ENCODE measurements at regions not wholly inside any gene's neighbourhood (a gene's known extent, or its start where the extent isn't known, plus 50 kb on each side); places are given as distances from the start of the nearest gene placed in this dataset.
"Not testable (repeated sequence)": the region's sequence is repeated elsewhere in the genome, so short reads cannot be mapped to it uniquely, and the experiment has no call there.

DNA sequence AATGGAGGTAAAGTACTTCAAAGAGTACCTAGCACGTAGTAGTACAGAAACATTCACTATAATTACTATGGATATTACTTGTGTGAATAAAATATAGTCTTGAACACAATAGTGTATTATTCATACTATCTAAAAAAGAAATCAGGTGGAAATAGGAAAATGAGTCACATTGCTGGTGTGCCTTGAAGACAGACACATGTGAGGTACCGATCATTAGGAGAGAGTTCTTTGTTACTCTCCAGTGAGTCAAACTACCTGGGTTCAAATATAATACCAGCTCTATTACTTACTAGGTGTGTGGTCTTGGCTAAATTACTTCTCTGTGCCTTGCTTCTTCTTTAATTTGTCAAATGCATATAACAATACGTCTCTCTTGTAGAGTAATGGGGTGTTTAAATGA is 50.8 kb upstream of the BEND6 start:
- DNase-seq = no peak

DNA sequence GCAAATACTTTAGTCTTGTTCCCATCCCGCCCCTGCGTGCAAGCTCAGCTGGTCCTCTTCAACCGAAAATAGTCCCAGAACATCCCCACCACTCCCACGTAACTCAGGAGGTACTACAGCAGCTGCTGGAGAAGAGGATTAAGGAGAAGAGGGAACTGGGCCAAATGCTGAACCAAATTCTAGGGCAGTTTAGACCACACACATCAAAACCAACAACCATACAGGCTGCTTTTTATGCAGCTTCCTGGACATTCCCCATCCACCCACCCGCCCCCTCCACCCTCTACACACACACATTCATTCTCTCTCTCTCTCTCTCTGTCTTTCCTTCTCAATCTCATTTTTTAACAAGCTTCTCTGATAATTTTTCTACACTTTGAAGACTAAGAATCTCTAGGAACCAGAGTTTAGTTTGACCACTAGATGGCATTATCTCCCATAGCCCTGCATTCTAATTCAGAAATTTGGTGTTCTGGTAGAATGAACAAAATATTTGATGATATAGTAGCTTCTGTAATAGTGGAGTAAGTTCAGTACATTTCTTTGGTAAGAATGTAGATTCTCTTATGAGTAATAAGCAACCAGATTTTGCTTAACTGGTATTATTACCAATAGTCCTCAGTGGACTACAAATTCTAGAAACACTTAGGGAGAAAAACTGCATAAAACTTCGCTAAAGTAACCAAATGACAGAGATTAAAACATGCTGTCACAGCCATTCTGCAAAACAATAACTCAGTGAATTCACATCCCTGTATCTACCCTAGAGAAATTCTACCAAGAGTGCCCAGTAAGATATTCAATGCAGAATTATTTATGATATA is 52.1 kb upstream of the BEND6 start:
- peak; percentile 56 for DNase-seq

DNA sequence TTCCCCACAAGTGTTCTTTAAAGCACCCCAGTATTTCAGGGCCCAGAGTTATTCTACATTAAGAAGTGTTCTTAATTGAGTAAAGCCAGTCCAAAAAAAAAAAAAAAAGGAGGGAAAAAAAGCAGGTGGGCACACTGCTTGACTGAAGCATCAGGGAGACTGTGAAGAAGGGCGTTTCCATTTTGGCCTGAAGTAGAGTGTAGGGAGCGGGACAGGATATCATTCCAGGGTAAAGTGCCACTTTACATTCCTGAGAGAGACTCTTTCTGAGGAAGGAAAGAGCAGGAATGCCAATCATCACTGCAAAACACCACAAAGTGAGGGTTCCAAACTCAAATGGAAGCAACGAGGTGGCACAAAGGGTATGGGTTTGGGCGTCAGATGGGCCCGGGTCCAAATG is 54.1 kb upstream of the BEND6 start:
- no peak for DNase-seq

DNA sequence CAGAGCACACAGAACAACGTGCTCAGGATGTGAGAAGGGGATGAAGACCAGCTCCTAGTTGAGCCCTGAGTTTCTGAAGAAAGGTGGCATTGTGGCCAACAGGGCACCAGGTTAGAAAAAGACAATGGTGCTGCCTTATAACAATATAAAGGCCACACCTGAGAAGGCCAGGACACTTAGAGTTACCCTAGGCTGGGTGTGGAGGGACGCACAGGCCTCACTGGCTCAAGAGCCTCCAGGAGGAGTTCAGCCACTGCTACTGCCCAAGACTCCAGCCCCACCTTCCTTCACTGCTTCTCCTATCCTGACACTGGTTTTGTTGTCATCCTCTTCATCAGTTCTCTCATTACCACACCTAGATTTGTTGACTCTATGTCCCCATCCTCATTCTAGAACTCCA is 55.2 kb upstream of the BEND6 start:
- DNase-seq = no peak

DNA sequence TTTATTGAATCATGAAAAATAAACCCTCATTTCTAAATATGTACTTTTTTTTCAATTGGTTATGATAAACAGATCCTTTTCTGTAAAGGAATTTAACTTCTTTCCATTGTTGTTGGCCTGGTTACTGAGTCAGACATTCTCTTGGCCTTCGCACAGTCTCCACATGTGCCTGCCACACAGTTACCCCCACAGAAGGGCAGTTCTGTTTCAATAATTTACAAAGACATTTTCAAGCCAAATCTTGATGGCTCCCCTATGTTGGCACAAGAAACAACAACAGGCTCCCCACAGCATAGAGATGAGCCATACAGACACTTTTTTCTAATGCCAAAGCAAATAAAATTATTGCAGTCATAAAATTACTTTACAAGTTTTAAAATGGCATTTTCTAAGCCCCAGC is 55.6 kb upstream of the BEND6 start:
- peak; percentile 20 for DNase-seq

DNA sequence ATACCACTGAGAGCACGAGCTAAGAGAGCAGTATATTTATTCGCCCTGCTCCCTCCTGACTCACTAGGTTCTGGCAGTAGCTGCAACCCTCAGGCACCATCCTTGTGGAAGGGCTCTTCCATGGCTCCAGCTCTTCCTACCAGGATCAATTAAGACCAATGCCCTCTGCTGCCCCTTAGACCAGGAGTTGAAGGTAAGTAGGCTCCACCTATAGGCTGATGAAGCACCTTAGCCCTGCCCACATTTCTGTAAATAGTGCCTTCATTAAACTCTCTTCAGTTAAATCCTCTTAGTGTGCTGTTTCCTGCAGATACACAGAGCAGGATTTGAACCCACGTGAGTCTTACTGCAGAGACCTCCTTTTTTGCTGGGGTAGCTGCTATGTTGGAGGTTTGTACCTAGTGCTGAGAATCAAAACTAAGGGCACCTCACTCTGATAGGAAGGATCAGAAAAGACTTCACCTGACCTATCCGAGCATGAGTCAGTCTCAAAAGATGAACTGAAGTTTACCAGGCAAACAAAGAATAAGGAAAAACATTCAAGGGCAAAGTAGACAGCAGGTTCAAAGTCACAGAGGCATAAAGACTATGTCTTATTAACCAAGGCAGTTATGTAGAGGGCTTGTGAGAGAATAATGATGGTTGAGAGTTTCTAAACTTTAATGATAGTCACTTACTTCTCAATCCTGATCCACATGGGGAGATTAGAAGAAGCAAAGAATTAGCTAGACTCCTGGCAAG is 56.9 kb upstream of the BEND6 start:
- DNase-seq = no peak

DNA sequence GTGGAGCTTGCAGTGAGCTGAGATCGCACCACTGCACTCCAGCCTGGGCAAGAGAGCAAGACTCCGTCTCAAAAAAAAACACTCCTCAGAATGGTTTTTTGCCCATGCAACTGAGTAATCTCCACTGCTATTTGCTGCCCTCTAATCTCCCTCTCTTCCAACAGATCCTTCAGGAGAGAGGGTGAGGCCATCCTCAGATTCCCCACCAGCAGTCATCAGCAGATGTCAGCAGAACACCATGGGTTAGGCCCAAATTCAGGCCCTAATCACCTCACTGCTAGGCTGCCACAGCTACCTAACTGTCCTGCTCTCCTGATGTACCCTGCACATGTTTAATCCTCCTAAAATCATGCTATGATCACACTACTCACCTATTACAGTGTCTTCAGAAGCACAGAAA is 63.2 kb upstream of the BEND6 start:
- no peak for DNase-seq

DNA sequence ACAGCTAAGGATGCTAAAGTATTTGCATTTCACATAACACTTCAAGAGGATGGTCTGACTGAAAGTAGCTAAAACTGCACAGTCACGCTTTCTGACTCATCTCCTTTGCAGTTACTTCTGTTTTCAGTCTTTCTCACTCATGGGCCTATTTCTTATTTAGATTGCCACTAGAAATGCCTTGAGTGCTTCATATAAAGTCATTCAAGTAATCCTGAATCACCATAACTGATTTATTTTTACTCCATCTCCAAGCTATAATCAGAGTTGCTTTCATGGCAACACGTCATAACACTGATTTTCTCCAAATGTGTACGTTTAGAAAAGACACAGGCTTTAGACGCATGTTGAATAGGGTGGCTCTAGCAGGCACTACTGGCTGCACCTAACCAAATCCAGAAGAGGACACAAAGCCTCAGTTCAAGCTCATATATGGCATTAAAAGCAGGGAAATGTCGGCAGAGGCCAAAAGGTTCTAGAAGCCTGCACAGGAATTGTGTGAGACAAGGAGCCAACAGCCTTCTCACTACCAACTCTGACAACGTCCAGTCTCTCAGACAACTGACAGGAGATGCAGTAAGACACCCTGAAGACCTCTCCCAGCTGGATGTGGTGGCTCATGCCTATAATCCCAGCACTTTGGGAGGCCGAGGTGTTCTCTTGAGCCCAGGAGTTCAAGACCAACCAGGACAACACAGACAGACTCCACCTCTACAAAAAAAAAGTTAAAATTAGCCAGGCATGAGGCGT is 64.1 kb upstream of the BEND6 start:
- peak; percentile 62 for DNase-seq

DNA sequence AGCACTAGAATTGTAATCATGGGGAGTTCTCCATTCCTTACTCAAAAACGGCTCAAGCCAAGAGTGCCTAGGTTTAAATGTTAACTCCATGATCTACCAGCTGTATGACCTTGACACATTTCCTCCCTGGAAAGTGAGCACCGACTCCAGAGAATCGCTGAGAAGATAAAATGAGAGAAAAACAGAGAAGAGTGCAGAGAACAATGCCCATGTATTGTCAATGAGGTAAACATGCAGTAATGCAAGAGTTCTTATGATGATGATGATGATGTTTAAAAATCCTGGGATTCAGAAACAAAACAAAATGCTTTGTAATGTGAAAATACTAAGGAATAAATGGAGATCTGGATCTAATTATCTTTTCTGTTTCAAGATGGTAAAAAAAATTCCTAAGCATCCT is 64.8 kb upstream of the BEND6 start:
- DNase-seq = no peak

DNA sequence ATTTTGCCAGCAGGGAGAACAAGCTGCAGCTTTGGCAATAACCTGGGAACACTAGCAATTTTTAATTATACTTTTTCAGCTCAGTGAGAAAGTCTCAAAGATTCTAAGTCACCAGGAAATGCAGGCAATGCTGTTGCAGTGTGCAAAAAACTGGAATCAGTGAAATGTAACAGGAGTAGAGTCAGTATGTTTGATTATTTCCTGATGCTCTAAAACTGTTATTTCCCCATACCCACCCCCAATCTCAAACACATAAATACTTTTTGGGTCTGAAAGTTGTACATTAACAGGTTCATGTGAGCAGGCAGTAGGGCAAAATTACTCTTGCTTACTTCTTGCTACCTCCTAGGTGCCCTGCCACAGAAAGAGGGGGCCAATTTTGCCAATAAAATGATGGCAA is 65.4 kb upstream of the BEND6 start:
- no peak for DNase-seq

DNA sequence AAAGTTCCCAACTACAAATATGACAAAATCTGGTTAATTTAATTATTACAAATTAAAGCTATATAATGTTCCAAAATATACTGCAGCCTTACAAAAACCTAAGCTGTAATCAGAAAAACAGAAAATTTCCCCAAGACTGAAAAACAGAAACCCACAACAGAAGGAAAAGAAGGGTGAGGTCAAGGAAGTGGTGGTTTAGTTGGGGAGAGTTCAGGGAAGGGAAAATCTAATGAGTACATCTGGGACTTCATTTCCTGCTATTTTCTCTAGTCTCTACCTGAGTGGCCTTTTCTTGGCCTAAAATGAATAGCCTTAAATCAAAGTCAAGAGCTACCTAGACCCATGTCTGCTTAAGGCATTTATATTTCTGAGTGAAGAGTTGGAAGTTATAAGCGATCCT is 66.2 kb upstream of the BEND6 start:
- DNase-seq = no peak

DNA sequence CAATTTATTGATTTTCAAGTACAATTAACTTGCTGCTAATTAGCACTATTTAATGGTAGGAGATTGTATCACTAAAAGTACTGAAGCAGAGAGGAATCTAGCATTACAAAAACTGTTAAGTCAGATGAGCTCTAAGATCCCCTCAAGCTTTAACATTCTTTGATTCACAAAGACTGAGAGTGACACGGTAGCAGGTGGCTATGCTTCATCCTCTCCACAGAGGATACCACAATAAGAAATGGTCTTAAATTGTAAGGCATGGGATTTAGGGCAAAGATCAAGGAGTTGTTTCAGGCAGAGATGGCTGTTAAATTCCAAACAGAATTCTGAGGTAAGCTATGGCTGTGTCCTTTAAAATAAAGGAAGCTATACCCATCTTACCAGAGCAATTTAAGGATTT is 67.8 kb upstream of the BEND6 start:
- DNase-seq = no peak

DNA sequence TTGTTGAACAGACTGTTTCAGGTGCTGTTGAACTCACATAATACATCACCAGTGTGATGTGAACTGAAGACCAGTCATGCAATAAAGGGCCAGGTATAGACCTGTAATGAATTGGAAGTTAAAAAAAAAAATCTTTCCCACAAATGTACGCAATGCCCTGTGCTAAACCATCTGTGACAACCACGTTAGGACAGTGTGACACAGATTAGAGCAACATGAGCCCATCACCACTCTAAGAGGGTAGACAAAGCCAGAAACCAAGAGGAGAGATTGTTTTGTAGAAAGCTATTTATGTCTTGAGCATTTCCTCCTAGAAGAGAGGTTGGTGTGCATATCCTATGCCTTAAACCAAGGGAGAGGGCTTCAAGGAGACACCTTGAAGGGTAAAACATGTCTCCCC is 77.0 kb upstream of the BEND6 start:
- no peak for DNase-seq

DNA sequence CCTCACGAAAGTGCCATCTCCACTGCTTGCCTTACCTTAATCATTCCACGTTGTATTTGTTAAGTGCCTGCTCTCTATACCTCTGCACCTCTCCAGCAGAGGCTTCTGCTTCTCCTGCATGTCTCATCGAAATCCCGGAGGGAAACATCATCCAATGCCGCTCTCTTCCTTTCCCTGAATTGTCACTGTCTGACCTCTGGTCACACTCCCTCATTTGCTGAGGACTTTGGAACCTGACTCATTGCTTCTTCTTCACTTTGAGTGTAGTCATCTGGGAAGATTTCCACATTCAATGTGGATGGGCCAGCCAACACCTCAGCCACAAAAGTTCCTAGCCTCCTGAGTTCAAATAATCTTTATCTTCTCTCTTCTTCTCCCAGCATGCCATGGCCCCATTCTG is 78.9 kb upstream of the BEND6 start:
- DNase-seq = no peak

DNA sequence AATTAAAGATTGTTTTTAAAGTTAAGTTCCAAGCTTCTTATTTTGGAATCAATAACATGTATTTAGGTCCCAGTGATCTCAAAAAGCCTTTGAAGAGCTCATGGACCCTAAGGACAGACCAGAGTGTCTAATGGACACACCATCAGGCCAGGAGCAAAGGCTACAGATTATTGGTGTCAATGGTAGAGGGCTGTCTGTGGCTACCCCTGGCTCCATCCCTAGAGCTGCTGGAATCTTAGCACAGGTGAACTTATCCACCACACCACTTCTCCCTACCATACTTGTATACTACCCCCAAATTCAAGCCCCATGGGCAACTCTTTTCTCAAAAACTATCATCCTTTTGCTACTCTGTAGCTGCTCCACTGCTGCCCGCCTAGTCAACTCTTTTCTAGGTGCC is 79.4 kb upstream of the BEND6 start:
- no peak for DNase-seq

DNA sequence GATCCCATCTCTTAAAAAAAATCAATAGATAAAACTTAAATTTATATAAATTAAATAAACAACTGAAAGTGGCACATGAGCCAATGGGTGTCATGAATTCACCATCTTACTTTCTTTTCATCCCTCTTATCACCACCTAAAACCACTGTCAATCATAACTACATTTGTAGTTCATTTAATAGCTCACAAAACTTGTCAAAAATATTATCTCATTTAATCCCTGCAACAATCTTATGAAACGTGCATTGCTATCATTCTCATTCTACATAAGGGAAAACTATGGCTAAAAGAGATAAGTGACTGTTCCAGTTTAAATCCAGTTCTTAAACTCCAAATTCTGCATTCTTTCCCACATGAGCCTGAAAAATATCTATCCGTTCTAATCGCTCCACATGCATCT is 80.6 kb upstream of the BEND6 start:
- DNase-seq = no peak

DNA sequence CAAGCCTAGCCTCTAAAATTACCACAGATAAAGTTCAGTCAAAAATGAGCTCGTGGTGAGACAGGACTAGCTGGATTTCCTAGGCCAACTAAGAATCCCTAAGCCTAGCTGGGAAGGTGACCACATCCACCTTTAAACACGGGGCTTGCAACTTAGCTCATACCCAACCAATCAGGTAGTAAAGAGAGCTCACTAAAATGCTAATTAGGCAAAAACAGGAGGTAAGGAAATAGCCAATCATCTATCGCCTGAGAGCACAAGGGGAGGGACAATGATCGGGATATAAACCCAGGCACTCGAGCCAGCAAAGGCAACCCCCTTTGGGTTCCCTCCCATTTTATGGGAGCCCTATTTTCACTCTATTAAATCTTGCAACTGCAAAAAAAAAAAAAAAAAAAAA is 84.9 kb upstream of the BEND6 start:
- not testable (repeated sequence) for DNase-seq

DNA sequence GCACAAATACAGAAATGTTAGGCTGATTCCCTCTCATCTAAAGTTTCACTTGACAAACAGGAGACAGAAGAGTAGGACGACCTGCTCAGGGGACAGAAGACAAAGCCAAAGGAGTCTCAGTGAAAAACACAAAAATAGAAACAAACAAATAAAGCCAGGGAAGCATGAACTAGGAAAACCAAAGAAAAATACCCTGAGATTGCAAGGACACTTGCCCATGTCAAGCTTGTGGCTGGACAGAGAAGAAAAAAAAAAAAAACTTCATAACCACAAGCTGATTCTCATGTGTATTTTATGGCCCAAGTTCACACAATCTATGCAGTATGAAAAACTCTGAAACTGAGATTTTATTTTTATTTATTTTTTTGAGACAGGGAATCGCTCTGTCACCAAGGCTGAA is 85.6 kb upstream of the BEND6 start:
- no peak for DNase-seq

DNA sequence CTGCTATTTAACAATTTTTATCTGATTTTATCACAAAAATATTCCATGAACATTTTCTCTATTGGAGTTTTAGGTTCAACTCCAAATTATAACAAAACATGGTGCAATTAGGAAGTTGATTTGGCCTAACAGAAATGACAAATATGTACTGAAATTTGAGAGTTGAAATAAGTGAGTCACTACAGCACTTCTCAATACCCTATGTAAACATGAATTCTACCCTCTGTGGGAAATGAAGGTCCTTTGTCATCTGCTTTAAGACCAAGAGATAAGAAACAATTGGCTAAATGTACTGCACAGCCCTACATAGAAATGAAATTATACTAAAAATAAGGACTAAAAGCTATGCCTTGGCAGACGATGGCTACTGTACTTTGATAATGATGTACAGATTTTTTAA is 86.2 kb upstream of the BEND6 start:
- peak; percentile 37 for DNase-seq

DNA sequence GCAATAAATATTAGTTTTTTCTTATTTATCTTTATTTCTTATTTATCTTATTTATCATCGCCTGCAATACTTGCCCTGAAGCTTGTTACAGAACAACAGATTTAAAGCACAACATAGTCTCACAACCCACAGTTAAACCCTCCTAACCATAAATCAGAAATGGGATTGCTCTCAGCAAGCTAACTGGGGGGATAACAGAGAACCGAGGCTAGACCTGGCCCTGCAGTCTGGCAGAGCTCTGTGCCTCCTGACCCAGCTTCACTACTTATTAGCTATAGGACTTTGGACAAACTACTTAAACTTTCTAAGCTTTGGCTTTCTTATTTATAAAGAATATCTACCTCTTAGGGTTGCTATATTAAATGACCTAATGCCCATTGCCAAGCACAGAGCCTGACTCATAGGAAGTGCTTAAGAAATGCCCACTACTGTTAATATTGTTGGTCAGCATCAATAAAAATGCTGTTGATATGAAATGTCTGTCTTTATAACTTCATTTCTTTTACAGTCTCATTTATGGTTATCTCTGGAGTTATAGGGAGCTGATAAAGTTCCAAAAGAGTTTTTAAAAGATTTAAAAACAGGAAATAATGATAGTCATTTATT is 87.9 kb upstream of the BEND6 start:
- peak; percentile 38 for DNase-seq

DNA sequence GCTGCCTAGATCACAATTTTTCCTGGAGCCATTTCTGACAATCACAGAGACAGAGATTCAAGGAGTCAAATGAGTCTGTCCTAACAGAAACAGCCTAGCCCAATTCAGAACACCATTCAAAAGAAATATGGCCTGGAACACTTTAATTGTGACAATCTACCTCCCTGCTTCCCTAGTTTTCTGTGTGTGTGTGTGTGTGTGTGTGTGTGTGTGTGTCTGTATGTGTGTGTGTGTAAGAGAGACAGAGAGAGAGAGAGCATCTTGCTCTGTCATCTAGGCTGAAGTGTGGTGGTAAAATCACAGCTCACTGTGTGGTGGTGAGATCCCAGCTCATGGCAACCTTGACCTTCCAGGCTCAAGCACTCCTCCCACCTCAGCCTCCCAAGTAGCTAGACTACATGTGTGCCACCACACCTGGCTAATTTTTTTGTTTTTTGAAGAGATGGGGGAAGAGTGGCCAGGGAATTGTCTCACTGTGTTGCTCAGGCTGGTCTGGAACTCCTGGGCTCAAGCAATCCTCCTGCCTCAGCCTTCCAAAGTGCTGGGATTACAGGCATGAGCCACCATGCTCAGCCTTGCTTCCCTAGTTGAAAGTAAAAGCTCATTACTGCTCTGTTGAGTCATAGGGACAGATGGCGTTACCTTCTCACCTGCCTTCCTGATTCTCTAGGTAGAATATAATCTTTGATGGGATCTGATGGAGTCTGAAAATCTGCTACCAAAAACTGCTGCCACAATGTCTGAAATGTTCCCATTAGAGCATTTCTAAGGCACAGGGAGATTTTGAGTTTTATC is 89.6 kb upstream of the BEND6 start:
- DNase-seq = no peak

DNA sequence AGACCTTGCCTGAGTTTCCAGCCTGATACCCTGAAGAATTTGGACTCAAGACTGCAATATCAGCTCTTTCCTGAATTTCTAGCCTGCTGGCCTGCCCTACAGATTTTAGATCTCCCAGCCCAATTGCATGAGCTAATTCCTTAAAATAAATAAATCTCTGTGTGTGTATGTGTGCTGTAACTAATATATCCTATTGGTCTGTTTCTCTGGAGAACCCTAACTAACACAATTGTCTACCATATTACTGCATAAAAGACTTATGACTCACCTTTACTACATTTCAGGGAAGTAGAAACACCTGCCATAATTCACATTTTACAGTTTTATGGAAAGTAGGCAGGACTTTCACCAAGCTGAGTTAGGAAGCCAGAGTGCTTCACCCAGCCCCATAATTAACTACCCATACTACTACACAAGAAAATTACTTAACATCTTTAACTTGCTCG is 90.7 kb upstream of the BEND6 start:
- DNase-seq = peak; percentile 49

DNA sequence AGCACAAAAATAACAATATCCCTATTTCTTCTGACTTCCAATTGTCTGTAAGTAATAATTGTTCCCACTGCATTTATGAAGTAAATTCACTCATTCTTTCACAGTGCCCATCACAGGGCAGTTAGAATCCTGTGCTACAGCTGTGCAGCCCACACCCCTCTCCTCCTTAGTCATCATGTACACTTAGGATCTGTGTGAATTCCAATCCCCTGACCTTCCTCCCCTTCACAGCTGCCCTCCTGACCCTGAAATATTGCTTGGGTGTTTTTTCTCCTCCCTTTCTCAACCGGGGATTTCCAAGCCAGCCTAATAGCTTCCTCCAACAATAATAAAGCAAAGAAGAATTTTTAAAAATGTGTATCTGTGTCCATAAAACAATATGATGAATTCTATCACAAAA is 91.5 kb upstream of the BEND6 start:
- DNase-seq = peak; percentile 60

Measured in kidney glomerular epithelial cell (primary cell).